Cardiac muscle cell (in vitro differentiated cells and primary cell): ENCODE measurements at regions not wholly inside any gene's neighbourhood (a gene's known extent, or its start where the extent isn't known, plus 50 kb on each side); places are given as distances from the start of the nearest gene placed in this dataset.

Experiments used
- DNase-seq, 2 donors: peaks; one replicate each; pipeline versions ENCODE4 v3.0.0 to v3.0.0-alpha.2; 2010 to 2017; ENCODE audit warnings: low read depth in 1 of 2, low spot score in 1 of 2
- H3K27ac ChIP-seq: fragments of 200-600 bp; sonication (generic); 2 replicates; pipeline ENCODE4 v1.5.1; 2016
- H3K27me3 ChIP-seq: fragments of 200-600 bp; sonication (generic); 2 replicates; pipeline ENCODE4 v1.6.0; 2016; ENCODE audit warnings: control low read depth
- H3K36me3 ChIP-seq: fragments of 200-600 bp; sonication (generic); 2 replicates; pipeline ENCODE4 v1.5.1; 2016; ENCODE audit warnings: control low read depth
- H3K4me1 ChIP-seq: fragments of 200-600 bp; sonication (generic); 2 replicates; pipeline ENCODE4 v1.8.1; 2017; ENCODE audit warnings: low read depth, mild to moderate bottlenecking, mixed run types
- H3K4me3 ChIP-seq: fragments of 200-600 bp; sonication (generic); 2 replicates; pipeline ENCODE4 v1.5.1; 2016; ENCODE audit warnings: mild to moderate bottlenecking
- H3K9me3 ChIP-seq: fragments of 200-600 bp; sonication (generic); 2 replicates; pipeline ENCODE4 v1.5.1; 2017; ENCODE audit warnings: low read depth, mild to moderate bottlenecking, control low read depth
- CTCF ChIP-seq: IDR thresholded peaks from 2 replicates; pipeline ENCODE4 v1.5.1; 2012; ENCODE audit warnings: low read depth, mild to moderate bottlenecking, low read length

DNA sequence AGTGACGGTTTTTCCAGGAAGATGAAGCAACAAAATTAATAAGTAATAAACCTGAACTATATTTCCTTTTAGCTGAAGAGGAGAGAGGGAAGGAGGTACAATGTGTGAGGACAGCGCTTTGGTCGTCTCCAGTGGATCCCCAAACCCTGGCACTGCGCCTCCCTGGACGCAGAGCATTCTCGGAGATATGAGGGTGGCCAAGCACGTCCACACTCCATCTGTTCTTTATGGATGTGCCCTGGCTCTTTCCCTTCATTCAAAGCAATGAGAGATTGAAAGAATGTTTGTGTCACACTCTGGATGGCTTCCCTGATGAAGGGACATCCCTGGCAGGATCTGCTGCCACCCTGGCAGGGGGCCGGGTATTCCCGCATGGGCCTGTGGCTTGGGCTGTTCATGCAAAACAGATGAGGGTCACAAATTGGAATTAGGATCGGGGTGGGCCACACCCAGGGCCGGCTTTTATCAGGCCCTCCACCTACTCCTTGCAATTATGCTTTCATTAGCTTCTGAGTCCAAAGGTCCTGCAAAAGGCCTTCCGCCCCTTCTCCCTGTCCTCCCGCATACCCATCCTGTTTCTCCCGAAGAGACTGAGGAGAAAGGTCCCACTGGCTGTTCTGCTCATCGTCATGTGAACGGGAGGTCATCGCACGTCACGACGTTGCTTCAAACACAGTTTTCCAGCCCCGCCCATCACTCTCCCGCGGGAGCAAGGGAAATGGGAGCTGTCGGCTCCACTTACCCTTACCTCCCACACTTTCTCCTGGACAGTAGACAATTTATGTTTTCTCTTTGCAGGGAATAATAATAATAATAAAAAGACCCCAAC is 286.1 kb upstream of the IRX4 start:
- Histone ChIP-seq H3K4me3 (no peak overlapping the region), H3K27me3 (no peaks in the 10 kb centered on the region), H3K27ac (no peak overlapping the region), H3K36me3 (no peaks in the 10 kb centered on the region), H3K9me3 (no peaks in the 10 kb centered on the region), H3K4me1 (peaks cover 8% of the 10 kb centered on the region)
- TF ChIP-seq CTCF: no peak
- no peak for DNase-seq

DNA sequence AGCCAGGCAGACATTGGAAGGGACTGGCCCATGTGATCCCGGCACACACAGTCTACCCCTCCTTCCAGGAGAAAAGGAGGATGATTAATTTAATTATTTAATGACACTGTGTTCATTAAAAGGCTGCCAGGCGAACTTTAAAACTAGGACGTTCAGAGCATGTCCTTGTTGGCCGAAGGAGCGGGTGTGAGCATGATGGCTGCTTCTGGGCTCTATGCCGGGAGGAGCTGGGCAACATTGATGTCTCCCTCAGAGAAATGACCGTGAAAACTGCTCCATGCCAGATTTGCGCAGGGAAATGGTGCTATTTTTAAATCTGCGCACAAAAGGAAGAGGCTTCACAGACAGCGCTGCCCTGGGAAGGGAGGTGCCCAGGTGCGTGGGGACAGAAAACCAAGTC is 284.9 kb upstream of the IRX4 start:
- H3K27me3 ChIP-seq: no peaks in the 10 kb centered on the region
- no peaks in the 10 kb centered on the region for H3K36me3 ChIP-seq
- no peak overlapping the region for H3K27ac ChIP-seq
- no peak for DNase-seq
- H3K4me3 ChIP-seq: no peak overlapping the region
- TF ChIP-seq CTCF: no peak
- no peaks in the 10 kb centered on the region for H3K4me1 ChIP-seq
- H3K9me3 ChIP-seq: no peaks in the 10 kb centered on the region

- H3K9me3 ChIP-seq: no peaks in the 10 kb centered on the region
- TF ChIP-seq CTCF: no peak
- no peak overlapping the region for H3K27ac ChIP-seq
- no peak for DNase-seq
- no peaks in the 10 kb centered on the region for H3K27me3 ChIP-seq
- H3K4me1 ChIP-seq: no peaks in the 10 kb centered on the region
- H3K36me3 ChIP-seq: no peaks in the 10 kb centered on the region
- H3K4me3 ChIP-seq: no peak overlapping the region
Measured at GRCh38 chr5:2166979-2167377, 284.3 kb upstream of the IRX4 start.

- Histone ChIP-seq H3K27me3 (no peaks in the 10 kb centered on the region), H3K9me3 (no peaks in the 10 kb centered on the region)
- TF ChIP-seq CTCF: no peak
Measured at GRCh38 chr5:2166306-2166978, 283.7 kb upstream of the IRX4 start.

DNA sequence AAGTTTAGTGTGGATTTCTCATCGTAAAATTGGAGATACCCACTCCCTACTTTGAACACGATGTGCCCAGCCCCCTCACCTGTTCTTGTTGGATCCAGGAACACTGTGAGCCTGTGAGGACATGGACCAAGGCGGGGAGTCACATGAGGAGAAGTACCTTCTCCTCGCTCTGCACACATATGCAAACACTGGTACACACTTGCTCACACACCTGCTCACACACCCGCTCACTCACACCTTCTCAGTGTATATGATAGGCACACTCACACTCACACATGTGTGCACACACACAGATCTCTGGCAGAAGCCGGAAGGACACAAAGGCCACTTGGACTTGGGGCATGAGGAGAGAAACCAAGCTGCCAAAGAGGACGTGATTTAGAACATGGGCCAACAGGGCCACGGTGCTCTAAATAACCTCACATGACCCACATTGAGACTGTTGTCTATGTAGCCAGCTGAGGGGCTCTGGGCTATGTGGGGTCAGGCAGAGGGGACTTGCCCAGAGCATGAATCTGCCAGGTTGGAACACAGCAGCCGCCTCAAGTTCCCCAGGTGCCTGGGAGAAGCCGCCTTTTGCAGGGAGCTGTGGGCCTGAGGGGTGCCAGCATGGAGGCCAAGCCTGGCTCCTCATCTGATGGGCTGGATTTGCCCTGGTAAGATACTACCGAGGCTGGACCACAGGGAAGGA is 283.0 kb upstream of the IRX4 start:
- Histone ChIP-seq H3K4me1 (no peaks in the 10 kb centered on the region), H3K27me3 (no peaks in the 10 kb centered on the region), H3K27ac (no peak overlapping the region), H3K36me3 (no peaks in the 10 kb centered on the region), H3K4me3 (no peak overlapping the region), H3K9me3 (no peaks in the 10 kb centered on the region)
- DNase-seq: no peak
- TF ChIP-seq CTCF: no peak

More at GRCh38 chr5:2166306-2166978, 283.7 kb upstream of the IRX4 start:
- Histone ChIP-seq H3K4me1 (no peaks in the 10 kb centered on the region), H3K36me3 (no peaks in the 10 kb centered on the region), H3K27ac (no peak overlapping the region), H3K4me3 (no peak overlapping the region)
- no peak for DNase-seq
